Brain microvascular endothelial cell (primary cell): ENCODE measurements at regions not wholly inside any gene's neighbourhood (a gene's known extent, or its start where the extent isn't known, plus 50 kb on each side); places are given as distances from the start of the nearest gene placed in this dataset.

ENCODE experiments used
- DNase-seq: peaks from one replicate; pipeline ENCODE4 v3.0.0-alpha.2; 2020
- H3K27ac ChIP-seq: fragments of 250-450 bp; sonication (Bioruptor Pico); 2 replicates; pipeline ENCODE4 v1.5.1; 2020; ENCODE audit warnings: mild to moderate bottlenecking, moderate library complexity
- H3K27me3 ChIP-seq: fragments of 250-450 bp; sonication (Bioruptor Pico); replicated peaks from 2 replicates; pipeline ENCODE4 v1.5.1; 2020; ENCODE audit warnings: mild to moderate bottlenecking
- H3K36me3 ChIP-seq: fragments of 250-450 bp; sonication (Bioruptor Pico); replicated peaks from 2 replicates; pipeline ENCODE4 v1.5.1; 2020; ENCODE audit warnings: mild to moderate bottlenecking
- H3K4me3 ChIP-seq: 2 replicates; pipeline ENCODE4 v1.5.1; 2011; ENCODE audit warnings: low read depth, mild to moderate bottlenecking, control low read depth, low read length, moderate library complexity
- CTCF ChIP-seq: IDR thresholded peaks from 2 replicates; pipeline ENCODE4 v1.5.1; 2011; ENCODE audit warnings: low read depth, mild to moderate bottlenecking, moderate library complexity, low read length, control low read depth, inconsistent platforms; ENCODE audit errors: missing control alignments
- in situ Hi-C: cut with HindIII; loops from 2 replicates; pipeline ENCODE4 v1.10.0; 2017; ENCODE audit warnings: low sequenced_read_pairs, low pct_ligation_motif_present

- Histone ChIP-seq H3K4me3 (no peak overlapping the region), H3K27ac (no peak overlapping the region), H3K36me3 (no peaks in the 10 kb centered on the region), H3K27me3 (no peaks in the 10 kb centered on the region)
- TF ChIP-seq CTCF = no peak
- DNase-seq = no peak
- in situ Hi-C loops = no loop called here
Observed at GRCh38 chr11:24086921-24087320, 409.9 kb upstream of the LUZP2 start.

DNA sequence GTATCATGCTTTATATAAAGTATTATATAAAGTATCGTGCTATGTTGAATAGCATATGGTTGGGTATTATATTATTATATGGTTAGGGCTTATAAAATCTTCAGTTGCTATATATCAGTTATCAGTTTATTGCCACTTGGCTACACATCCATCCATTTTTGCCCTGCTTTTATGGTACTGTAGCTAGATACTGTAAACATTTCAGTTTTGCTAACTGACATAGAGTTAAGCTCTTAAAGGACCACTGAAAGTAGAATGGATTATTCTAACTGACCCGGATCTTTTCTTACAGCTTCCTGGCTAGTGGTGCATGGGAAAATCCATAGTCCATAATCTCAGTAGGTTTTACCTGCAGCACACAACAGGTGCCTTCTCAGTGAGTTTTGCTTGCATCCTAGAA is 405.3 kb upstream of the LUZP2 start:
- Histone ChIP-seq H3K4me3 (no peak overlapping the region), H3K36me3 (no peaks in the 10 kb centered on the region), H3K27me3 (no peaks in the 10 kb centered on the region), H3K27ac (no peak overlapping the region)
- in situ Hi-C loops = no loop called here
- TF ChIP-seq CTCF = no peak
- DNase-seq = no peak

- Histone ChIP-seq H3K36me3 (no peaks in the 10 kb centered on the region), H3K4me3 (no peak overlapping the region), H3K27ac (no peak overlapping the region), H3K27me3 (no peaks in the 10 kb centered on the region)
- DNase-seq = no peak
- in situ Hi-C loops = no loop called here
- no peak for TF ChIP-seq CTCF
Observed at GRCh38 chr11:24093375-24093774, 403.5 kb upstream of the LUZP2 start.

- in situ Hi-C loops = no loop called here
- DNase-seq = no peak
- no peak for TF ChIP-seq CTCF
- Histone ChIP-seq H3K36me3 (no peaks in the 10 kb centered on the region), H3K27ac (no peak overlapping the region), H3K4me3 (no peak overlapping the region), H3K27me3 (no peaks in the 10 kb centered on the region)
Observed at GRCh38 chr11:24108609-24109008, 388.2 kb upstream of the LUZP2 start.

DNA sequence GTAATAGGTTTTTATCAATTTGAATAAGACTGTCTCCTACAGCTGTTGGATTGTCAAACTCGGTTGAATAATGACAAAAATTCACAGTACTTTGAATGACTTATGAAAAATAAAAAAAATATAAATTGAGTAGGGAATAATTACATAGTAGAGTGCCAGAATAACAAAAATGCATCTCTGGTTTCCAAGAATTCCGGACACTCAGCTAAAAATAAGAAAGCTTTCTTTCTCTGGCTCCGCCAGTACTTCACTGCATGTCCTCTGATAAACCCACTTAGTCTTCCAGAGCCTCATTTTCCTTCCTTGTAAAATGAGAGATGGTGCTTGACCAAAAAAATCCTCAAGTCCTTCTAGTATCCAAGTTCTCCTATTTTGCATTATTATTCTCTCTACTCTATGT is 374.6 kb upstream of the LUZP2 start:
- TF ChIP-seq CTCF = no peak
- DNase-seq = no peak
- Histone ChIP-seq H3K36me3 (no peaks in the 10 kb centered on the region), H3K4me3 (no peak overlapping the region), H3K27ac (no peak overlapping the region), H3K27me3 (no peaks in the 10 kb centered on the region)
- in situ Hi-C loops = no loop called here

GRCh38 chr11:24124876-24125275 is 372.0 kb upstream of the LUZP2 start:
- Histone ChIP-seq H3K27ac (no peak overlapping the region), H3K4me3 (no peak overlapping the region), H3K36me3 (no peaks in the 10 kb centered on the region), H3K27me3 (no peaks in the 10 kb centered on the region)
- DNase-seq = no peak
- in situ Hi-C loops = no loop called here
- no peak for TF ChIP-seq CTCF
